K562 (cell line): ENCODE measurements at regions not wholly inside any gene's neighbourhood (a gene's known extent, or its start where the extent isn't known, plus 50 kb on each side); places are given as distances from the start of the nearest gene placed in this dataset.

Source experiments
- ATAC-seq: fragments of 200-7000 bp; cut with Tn5 transposase; 3 replicates; pipeline ENCODE4 v1.9.1; 2020; ENCODE audit warnings: moderate library complexity
- BruUV-seq: library from RNA; stranded (reverse); fragments of 400-500 nt; replicated peaks from 2 replicates; lab custom pipeline; 2021; lab: Mats Ljungman, UMichigan
- CTCF ChIA-PET: fragments of 300-600 bp; formaldehyde crosslinking; extraction: SDS; loops from one replicate; lab custom pipeline; 2021; ENCODE audit warnings: low intra/inter-chr PET ratio; lab: Yijun Ruan, JAX
- POLR2A ChIA-PET: fragments of 300-600, 350-650 bp; sonication (Branson Sonifier 250); formaldehyde crosslinking; extraction: SDS; loops from one replicate; lab custom pipeline; 2021; ENCODE audit warnings: antibody characterized with exemption, inconsistent platforms; lab: Yijun Ruan, JAX
- DNase-seq, 4 experiments: peaks; one replicate each; pipeline versions ENCODE4 v3.0.0 to v3.0.0-alpha.2; 2011 to 2018; ENCODE audit warnings: low spot score in 3 of 4, mixed read lengths in 3 of 4; ENCODE audit errors: extremely low read depth in 1 of 4
- FAIRE-seq: peaks from 2 replicates; lab custom pipeline; 2011; peaks lifted over from hg19 to GRCh38; lab: Jason Lieb, UNC
- H2AFZ ChIP-seq: 2 replicates; pipeline ENCODE4 v1.6.0; 2011; ENCODE audit warnings: low read depth, low read length, control low read depth, inconsistent platforms
- H3K27ac ChIP-seq: fragments of 200-600 bp; 3 replicates; pipeline ENCODE4 v1.8.0; 2011; ENCODE audit warnings: low read depth, mild to moderate bottlenecking, control low read depth, inconsistent platforms, low read length, moderate library complexity, mixed read lengths; ENCODE audit errors: extremely low read depth
- H3K27me3 ChIP-seq, 2 experiments: fragments of 300-600 bp in 1 of 2; 2 replicates in 1 of 2; 3 replicates in 1 of 2; pipeline versions ENCODE4 v1.6.0 to v1.8.0; 2011; ENCODE audit warnings: inconsistent platforms in 2 of 2, low read length in 2 of 2, mild to moderate bottlenecking in 1 of 2, mixed read lengths in 1 of 2, moderate library complexity in 1 of 2; ENCODE audit not compliant: control insufficient read depth in 2 of 2, insufficient read depth in 2 of 2
- H3K36me3 ChIP-seq: fragments of 300-600 bp; 3 replicates; pipeline ENCODE4 v1.8.0; 2011; ENCODE audit warnings: mild to moderate bottlenecking, low read length, inconsistent platforms; ENCODE audit not compliant: control insufficient read depth, insufficient read depth
- H3K4me1 ChIP-seq, 2 experiments: fragments of 200-600 bp in 1 of 2; replicated peaks in 1 of 2; 2 replicates in 1 of 2; 3 replicates in 1 of 2; pipeline versions ENCODE4 v1.5.1 to v1.8.0; 2011; ENCODE audit warnings: inconsistent platforms in 2 of 2, low read length in 2 of 2, mild to moderate bottlenecking in 1 of 2, mixed read lengths in 1 of 2, moderate library complexity in 1 of 2; ENCODE audit not compliant: control insufficient read depth in 2 of 2, insufficient read depth in 2 of 2
- H3K4me2 ChIP-seq: 2 replicates; pipeline ENCODE4 v1.6.1; 2011; ENCODE audit warnings: low read length, control low read depth, inconsistent platforms, mixed read lengths; ENCODE audit not compliant: insufficient read depth
- H3K4me3 ChIP-seq: fragments of 200-600 bp; sonication (generic), shearing (Covaris generic); 2 replicates; pipeline ENCODE4 v1.5.1; 2016; ENCODE audit warnings: control low read depth, inconsistent platforms
- H3K79me2 ChIP-seq: fragments of 200-600 bp; 3 replicates; pipeline ENCODE4 v1.8.0; 2011; ENCODE audit warnings: low read length, inconsistent platforms; ENCODE audit not compliant: control insufficient read depth, insufficient read depth
- H3K9ac ChIP-seq, 2 experiments: 2 replicates each; pipeline versions ENCODE4 v1.6.0 to v1.6.1; 2011; ENCODE audit warnings: low read depth in 2 of 2, low read length in 2 of 2, control low read depth in 1 of 2, inconsistent platforms in 1 of 2, mild to moderate bottlenecking in 1 of 2, mixed read lengths in 1 of 2; ENCODE audit not compliant: insufficient read depth in 1 of 2
- H3K9me1 ChIP-seq: one replicate; pipeline ENCODE4 v1.6.0; 2011; ENCODE audit warnings: inconsistent platforms, mild to moderate bottlenecking, low read length, moderate library complexity; ENCODE audit not compliant: control insufficient read depth, insufficient read depth
- H3K9me3 ChIP-seq: replicated peaks from 2 replicates; pipeline ENCODE4 v1.5.1; 2011; ENCODE audit warnings: low read depth, low read length, inconsistent platforms; ENCODE audit not compliant: control insufficient read depth, insufficient read depth
- H4K20me1 ChIP-seq: replicated peaks from 2 replicates; pipeline ENCODE4 v1.6.1; 2011; ENCODE audit warnings: low read length, inconsistent platforms, mixed read lengths; ENCODE audit not compliant: control insufficient read depth, insufficient read depth
- E2F1 ChIP-seq: sonication (generic); formaldehyde crosslinking; IDR thresholded peaks from 2 replicates; pipeline ENCODE4 v1.8.1; 2023; ENCODE audit warnings: mild to moderate bottlenecking, missing genetic modification reagents, moderate library complexity
- FIP1L1 ChIP-seq: fragments of 200-400 bp; formaldehyde crosslinking; IDR thresholded peaks from 2 replicates; pipeline ENCODE4 v1.6.1; 2018; ENCODE audit warnings: mild to moderate bottlenecking, low read depth, low read length; ENCODE audit not compliant: poor library complexity, severe bottlenecking
- HDAC2 ChIP-seq: fragments of 450-650 bp; IDR thresholded peaks from 2 replicates; pipeline ENCODE4 v1.6.1; 2016; ENCODE audit warnings: mild to moderate bottlenecking
- PHB2 ChIP-seq: fragments of 450-650 bp; IDR thresholded peaks from 2 replicates; pipeline ENCODE4 v1.6.1; 2017; ENCODE audit warnings: low read depth
- SAP30 ChIP-seq: fragments of 200-600 bp; sonication (generic); IDR thresholded peaks from 2 replicates; pipeline ENCODE4 v1.6.1; 2012; ENCODE audit warnings: borderline replicate concordance, low read depth, mild to moderate bottlenecking, moderate library complexity, low read length, control low read depth, inconsistent platforms; ENCODE audit not compliant: insufficient read depth, poor library complexity, severe bottlenecking
- SIX5 ChIP-seq, 2 experiments: IDR thresholded peaks; 2 replicates each; pipeline ENCODE4 v1.6.1; 2011; ENCODE audit warnings: low read length in 2 of 2, borderline replicate concordance in 1 of 2, low read depth in 1 of 2, mild to moderate bottlenecking in 1 of 2, moderate library complexity in 1 of 2; ENCODE audit not compliant: insufficient read depth in 1 of 2
- SRF ChIP-seq, 2 experiments: fragments of 250-450, 450-650 bp in 1 of 2; sonication (Bioruptor Pico) in 1 of 2; sonication (generic) in 1 of 2; formaldehyde crosslinking; IDR thresholded peaks; 2 replicates each; pipeline versions ENCODE4 v1.5.0 to v1.5.1; 2020 to 2022; ENCODE audit warnings: mild to moderate bottlenecking in 1 of 2, missing genetic modification reagents in 1 of 2
- ZNF239 ChIP-seq: fragments of 250-450 bp; sonication (Bioruptor Pico); IDR thresholded peaks from 2 replicates; pipeline ENCODE4 v1.4.0; 2020; ENCODE audit warnings: mild to moderate bottlenecking
- ZNF324 ChIP-seq: fragments of 250-450 bp; sonication (Bioruptor Pico); IDR thresholded peaks from 2 replicates; pipeline ENCODE4 v1.4.0; 2020; ENCODE audit warnings: mild to moderate bottlenecking
- ZNF431 ChIP-seq: sonication (generic); formaldehyde crosslinking; IDR thresholded peaks from 2 replicates; pipeline ENCODE4 v1.8.0; 2022; ENCODE audit warnings: mild to moderate bottlenecking, missing genetic modification reagents
- WGBS: fragments of 100-300 bp; shearing (Covaris generic); methylation state at CpG from one replicate; pipeline ENCODE4 v1.1.6; 2016; ENCODE audit warnings: low coverage, mixed read lengths; ENCODE audit not compliant: insufficient coverage; ENCODE audit errors: missing lambda C conversion rate; 5-methylcytosine and 5-hydroxymethylcytosine counted together
- in situ Hi-C: fragments of 300-500 bp; cut with MboI; formaldehyde crosslinking; loops from 4 replicates; pipeline ENCODE4 v1.15.0; 2018; ENCODE audit warnings: inconsistent platforms, mixed read lengths
- intact Hi-C: fragments of 100-400 bp; cut with micrococcal nuclease; formaldehyde crosslinking; loops from 2 replicates; pipeline ENCODE4 v1.14.2; 2022
- TF ChIP-seq, protein P1 (sequence below): fragments of 450-650 bp; IDR thresholded peaks from 2 replicates; pipeline ENCODE4 v1.6.1; 2017; ENCODE audit warnings: antibody characterized with exemption
- TF ChIP-seq, protein P2 (sequence below): fragments of 250-450 bp; sonication (Bioruptor Pico); IDR thresholded peaks from 2 replicates; pipeline ENCODE4 v1.5.1; 2021; ENCODE audit warnings: mild to moderate bottlenecking
- TF ChIP-seq, protein P3 (sequence below): fragments of 450-650 bp; formaldehyde crosslinking; IDR thresholded peaks from 2 replicates; pipeline ENCODE4 v1.4.0; 2020; ENCODE audit warnings: mild to moderate bottlenecking

GRCh38 chr12:59027199-59027598 is 106.9 kb upstream of the LRIG3 start:
- Histone ChIP-seq H3K4me3 (no peak overlapping the region), H3K4me1 (no peaks in the 10 kb centered on the region), H3K4me2 (no peak overlapping the region), H3K36me3 (no peaks in the 10 kb centered on the region), H3K79me2 (no peaks in the 10 kb centered on the region), H3K9ac (no peak overlapping the region), H3K27ac (no peak overlapping the region), H3K9me3 (no peaks in the 10 kb centered on the region), H3K9me1 (no peaks in the 10 kb centered on the region), H2AFZ (no peak overlapping the region), H3K27me3 (no peaks in the 10 kb centered on the region), H4K20me1 (no peaks in the 10 kb centered on the region)
- TF ChIP-seq PHB2 (no peak), SAP30 (no peak), HDAC2 (no peak), SIX5 (IDR thresholded peaks at IDR 0.05; ENCODE audit: borderline replicate concordance in 1 of 2, insufficient read depth in 1 of 2, low read depth in 1 of 2, low read length in 2 of 2) (no peak), ZNF239 (no peak), E2F1 (CRISPR knock-in tag) (no peak), ZNF431 (CRISPR knock-in tag) (no peak), FIP1L1 (no peak), SRF (CRISPR knock-in tag; IDR thresholded peaks at IDR 0.05) (no peak), ZNF324 (CRISPR knock-in tag) (no peak)
- TF ChIP-seq, protein P1, sequence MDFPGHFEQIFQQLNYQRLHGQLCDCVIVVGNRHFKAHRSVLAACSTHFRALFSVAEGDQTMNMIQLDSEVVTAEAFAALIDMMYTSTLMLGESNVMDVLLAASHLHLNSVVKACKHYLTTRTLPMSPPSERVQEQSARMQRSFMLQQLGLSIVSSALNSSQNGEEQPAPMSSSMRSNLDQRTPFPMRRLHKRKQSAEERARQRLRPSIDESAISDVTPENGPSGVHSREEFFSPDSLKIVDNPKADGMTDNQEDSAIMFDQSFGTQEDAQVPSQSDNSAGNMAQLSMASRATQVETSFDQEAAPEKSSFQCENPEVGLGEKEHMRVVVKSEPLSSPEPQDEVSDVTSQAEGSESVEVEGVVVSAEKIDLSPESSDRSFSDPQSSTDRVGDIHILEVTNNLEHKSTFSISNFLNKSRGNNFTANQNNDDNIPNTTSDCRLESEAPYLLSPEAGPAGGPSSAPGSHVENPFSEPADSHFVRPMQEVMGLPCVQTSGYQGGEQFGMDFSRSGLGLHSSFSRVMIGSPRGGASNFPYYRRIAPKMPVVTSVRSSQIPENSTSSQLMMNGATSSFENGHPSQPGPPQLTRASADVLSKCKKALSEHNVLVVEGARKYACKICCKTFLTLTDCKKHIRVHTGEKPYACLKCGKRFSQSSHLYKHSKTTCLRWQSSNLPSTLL: no peak
- TF ChIP-seq, protein P2, sequence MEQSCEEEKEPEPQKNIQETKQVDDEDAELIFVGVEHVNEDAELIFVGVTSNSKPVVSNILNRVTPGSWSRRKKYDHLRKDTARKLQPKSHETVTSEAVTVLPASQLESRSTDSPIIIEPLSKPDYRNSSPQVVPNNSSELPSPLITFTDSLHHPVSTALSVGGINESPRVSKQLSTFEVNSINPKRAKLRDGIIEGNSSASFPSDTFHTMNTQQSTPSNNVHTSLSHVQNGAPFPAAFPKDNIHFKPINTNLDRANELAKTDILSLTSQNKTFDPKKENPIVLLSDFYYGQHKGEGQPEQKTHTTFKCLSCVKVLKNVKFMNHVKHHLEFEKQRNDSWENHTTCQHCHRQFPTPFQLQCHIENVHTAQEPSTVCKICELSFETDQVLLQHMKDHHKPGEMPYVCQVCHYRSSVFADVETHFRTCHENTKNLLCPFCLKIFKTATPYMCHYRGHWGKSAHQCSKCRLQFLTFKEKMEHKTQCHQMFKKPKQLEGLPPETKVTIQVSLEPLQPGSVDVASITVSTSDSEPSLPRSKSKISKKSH (CRISPR knock-in tag): no peak
- TF ChIP-seq, protein P3, sequence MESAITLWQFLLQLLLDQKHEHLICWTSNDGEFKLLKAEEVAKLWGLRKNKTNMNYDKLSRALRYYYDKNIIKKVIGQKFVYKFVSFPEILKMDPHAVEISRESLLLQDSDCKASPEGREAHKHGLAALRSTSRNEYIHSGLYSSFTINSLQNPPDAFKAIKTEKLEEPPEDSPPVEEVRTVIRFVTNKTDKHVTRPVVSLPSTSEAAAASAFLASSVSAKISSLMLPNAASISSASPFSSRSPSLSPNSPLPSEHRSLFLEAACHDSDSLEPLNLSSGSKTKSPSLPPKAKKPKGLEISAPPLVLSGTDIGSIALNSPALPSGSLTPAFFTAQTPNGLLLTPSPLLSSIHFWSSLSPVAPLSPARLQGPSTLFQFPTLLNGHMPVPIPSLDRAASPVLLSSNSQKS (CRISPR knock-in tag): no peak
- no TSS peak for BruUV-seq
- FAIRE-seq (no peak), DNase-seq (no peak), ATAC-seq (no peak)
- ChIA-PET POLR2A (no interaction called here), CTCF (no interaction called here)
- 0% methylated on average over 3 of the region's 3 CpGs for WGBS
- in situ Hi-C loops (no loop called here), intact Hi-C loops (no loop called here)
